ENCODE measurements at regions not wholly inside any gene's neighbourhood (a gene's known extent, or its start where the extent isn't known, plus 50 kb on each side); places are given as distances from the start of the nearest gene placed in this dataset.

- H3K9me3 ChIP-seq, result no peaks in the 10 kb centered on the region
- peak overlapping the region in 2 of 12 donors; percentile 3 to 41 for H3K27ac ChIP-seq
- H3K4me1 ChIP-seq, result peaks cover 0 to 6% (median 0%) of the 10 kb centered on the region in 12 donors
- WGBS, 4 donors, result 33 to 43% (median 36%) methylated on average over 4 of the region's 4 CpGs
- no peak overlapping the region for H3K4me3 ChIP-seq
- DNase-seq, result peak in 3 of 5 donors; percentile 17 to 47 (median 30)
- no peaks in the 10 kb centered on the region for H3K36me3 ChIP-seq
- intact Hi-C loops (cut with DNase I), result no loop called here
- H3K27me3 ChIP-seq, result no peaks in the 10 kb centered on the region
- TF ChIP-seq CTCF (IDR thresholded peaks at IDR 0.05) (no peak), POLR2A (IDR thresholded peaks at IDR 0.05) (no peak)
- peak; percentile 32 to 88 (median 76) for ATAC-seq
Measured at GRCh38 chr2:21715887-21716286, 592.1 kb downstream of the TDRD15 start.

- WGBS, 4 donors, result 74 to 83% (median 82%) methylated on average over 4 of the region's 4 CpGs
- TF ChIP-seq CTCF (IDR thresholded peaks at IDR 0.05) (no peak), POLR2A (IDR thresholded peaks at IDR 0.05) (no peak)
- DNase-seq (no peak), ATAC-seq (no peak)
- H3K27me3 ChIP-seq, result no peaks in the 10 kb centered on the region
- H3K4me3 ChIP-seq, result no peak overlapping the region
- intact Hi-C loops (cut with DNase I), result no loop called here
- no peaks in the 10 kb centered on the region for H3K4me1 ChIP-seq
- no peaks in the 10 kb centered on the region for H3K36me3 ChIP-seq
- H3K9me3 ChIP-seq, result no peaks in the 10 kb centered on the region
- no peak overlapping the region for H3K27ac ChIP-seq
Measured at GRCh38 chr2:21727101-21727500, 603.3 kb downstream of the TDRD15 start.

GRCh38 chr2:21728133-21728532 lies 604.4 kb downstream of the TDRD15 start:
- TF ChIP-seq CTCF (IDR thresholded peaks at IDR 0.05), result no peak
- TF ChIP-seq POLR2A (IDR thresholded peaks at IDR 0.05), result no peak
- WGBS, 4 donors, result 88 to 93% (median 90%) methylated on average over 2 of the region's 2 CpGs
- Histone ChIP-seq H3K4me1 (no peaks in the 10 kb centered on the region), H3K4me3 (no peak overlapping the region), H3K36me3 (no peaks in the 10 kb centered on the region), H3K27ac (no peak overlapping the region), H3K27me3 (no peaks in the 10 kb centered on the region), H3K9me3 (no peaks in the 10 kb centered on the region)
- no peak for ATAC-seq
- intact Hi-C loops (cut with DNase I), result no loop called here
- DNase-seq, result no peak

- TF ChIP-seq CTCF (IDR thresholded peaks at IDR 0.05) (no peak), POLR2A (IDR thresholded peaks at IDR 0.05) (no peak)
- Histone ChIP-seq H3K9me3 (no peaks in the 10 kb centered on the region), H3K27ac (no peak overlapping the region), H3K36me3 (no peaks in the 10 kb centered on the region), H3K4me3 (no peak overlapping the region), H3K27me3 (no peaks in the 10 kb centered on the region), H3K4me1 (no peaks in the 10 kb centered on the region)
- intact Hi-C loops (cut with DNase I), result no loop called here
- no peak for ATAC-seq
- DNase-seq, result no peak
- WGBS, 4 donors, result 80 to 87% (median 83%) methylated on average over 3 of the region's 3 CpGs
Measured at GRCh38 chr2:21730141-21730540, 606.4 kb downstream of the TDRD15 start.

Data from heart left ventricle (tissue), 16 donors.